GM10266 (cell line): ENCODE measurements at regions not wholly inside any gene's neighbourhood (a gene's known extent, or its start where the extent isn't known, plus 50 kb on each side); places are given as distances from the start of the nearest gene placed in this dataset.

Experiments used
- DNase-seq: peaks from one replicate; pipeline ENCODE4 v3.0.0; 2012; ENCODE audit errors: extremely low spot score
- TF ChIP-seq, protein P1 (sequence below): IDR thresholded peaks from 2 replicates; pipeline ENCODE4 v1.5.1; 2012; ENCODE audit warnings: mild to moderate bottlenecking, low read depth; ENCODE audit not compliant: control insufficient read depth, insufficient read depth; ENCODE audit errors: missing control alignments

DNA sequence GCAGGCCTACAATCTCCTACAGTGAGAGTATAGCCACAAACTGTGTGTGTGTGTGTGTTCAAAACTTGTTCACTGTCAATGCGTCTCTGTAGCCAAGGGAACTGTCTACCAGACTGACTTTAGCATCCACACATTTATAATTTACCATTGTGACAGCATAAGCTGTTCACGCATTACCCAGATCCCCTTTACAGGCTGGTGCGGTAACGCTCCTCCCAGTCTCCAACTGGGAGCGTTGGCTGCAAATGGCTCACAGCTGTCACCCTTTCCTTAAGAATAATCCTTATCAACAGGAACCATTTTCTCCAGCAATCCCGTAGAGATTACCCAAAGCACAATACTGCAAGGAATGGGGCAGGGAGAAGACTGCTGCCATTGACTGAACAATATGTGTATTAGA, 199.5 kb downstream of the GPAM start:
- TF ChIP-seq, protein P1, sequence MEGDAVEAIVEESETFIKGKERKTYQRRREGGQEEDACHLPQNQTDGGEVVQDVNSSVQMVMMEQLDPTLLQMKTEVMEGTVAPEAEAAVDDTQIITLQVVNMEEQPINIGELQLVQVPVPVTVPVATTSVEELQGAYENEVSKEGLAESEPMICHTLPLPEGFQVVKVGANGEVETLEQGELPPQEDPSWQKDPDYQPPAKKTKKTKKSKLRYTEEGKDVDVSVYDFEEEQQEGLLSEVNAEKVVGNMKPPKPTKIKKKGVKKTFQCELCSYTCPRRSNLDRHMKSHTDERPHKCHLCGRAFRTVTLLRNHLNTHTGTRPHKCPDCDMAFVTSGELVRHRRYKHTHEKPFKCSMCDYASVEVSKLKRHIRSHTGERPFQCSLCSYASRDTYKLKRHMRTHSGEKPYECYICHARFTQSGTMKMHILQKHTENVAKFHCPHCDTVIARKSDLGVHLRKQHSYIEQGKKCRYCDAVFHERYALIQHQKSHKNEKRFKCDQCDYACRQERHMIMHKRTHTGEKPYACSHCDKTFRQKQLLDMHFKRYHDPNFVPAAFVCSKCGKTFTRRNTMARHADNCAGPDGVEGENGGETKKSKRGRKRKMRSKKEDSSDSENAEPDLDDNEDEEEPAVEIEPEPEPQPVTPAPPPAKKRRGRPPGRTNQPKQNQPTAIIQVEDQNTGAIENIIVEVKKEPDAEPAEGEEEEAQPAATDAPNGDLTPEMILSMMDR = no peak
- no peak for DNase-seq

DNA sequence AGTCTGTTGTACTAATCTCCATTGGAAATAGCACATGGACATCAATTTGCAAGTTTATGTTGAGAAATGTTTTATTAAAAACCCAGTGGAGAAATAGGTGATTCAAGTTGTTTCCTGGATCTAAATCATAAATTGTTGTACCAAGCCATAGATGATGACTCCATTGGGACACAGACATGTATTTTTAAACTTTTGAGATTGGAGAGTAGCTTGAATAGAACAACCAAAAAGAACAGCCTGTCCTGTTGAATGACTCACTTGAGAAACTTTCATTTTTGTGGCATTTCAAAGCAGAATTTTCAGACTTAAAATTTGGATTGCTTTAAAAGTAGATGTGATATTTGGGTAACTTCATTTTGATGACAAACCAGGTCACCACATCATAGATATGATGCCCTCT, 197.5 kb downstream of the GPAM start:
- DNase-seq = no peak
- TF ChIP-seq, protein P1 = no peak

DNA sequence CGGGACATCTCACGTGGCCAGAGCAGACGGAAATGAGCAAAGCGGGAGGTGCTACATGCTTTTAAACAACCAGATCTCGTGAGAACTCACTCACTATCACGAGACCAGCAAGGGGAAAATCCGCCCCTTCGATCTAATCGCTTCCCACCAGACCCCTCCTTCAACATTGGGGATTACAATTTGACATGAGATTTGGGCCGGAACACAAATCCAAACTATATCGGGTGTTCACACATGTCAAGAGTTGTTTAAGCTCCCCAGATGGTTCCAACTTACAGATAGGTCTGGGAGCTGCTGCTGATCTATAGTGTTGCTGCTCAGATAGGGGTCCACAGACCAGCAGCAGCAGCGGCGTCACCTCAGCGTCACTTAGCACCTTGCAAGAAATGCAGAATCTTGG, 194.9 kb downstream of the GPAM start:
- TF ChIP-seq, protein P1 = no peak
- no peak for DNase-seq

DNA sequence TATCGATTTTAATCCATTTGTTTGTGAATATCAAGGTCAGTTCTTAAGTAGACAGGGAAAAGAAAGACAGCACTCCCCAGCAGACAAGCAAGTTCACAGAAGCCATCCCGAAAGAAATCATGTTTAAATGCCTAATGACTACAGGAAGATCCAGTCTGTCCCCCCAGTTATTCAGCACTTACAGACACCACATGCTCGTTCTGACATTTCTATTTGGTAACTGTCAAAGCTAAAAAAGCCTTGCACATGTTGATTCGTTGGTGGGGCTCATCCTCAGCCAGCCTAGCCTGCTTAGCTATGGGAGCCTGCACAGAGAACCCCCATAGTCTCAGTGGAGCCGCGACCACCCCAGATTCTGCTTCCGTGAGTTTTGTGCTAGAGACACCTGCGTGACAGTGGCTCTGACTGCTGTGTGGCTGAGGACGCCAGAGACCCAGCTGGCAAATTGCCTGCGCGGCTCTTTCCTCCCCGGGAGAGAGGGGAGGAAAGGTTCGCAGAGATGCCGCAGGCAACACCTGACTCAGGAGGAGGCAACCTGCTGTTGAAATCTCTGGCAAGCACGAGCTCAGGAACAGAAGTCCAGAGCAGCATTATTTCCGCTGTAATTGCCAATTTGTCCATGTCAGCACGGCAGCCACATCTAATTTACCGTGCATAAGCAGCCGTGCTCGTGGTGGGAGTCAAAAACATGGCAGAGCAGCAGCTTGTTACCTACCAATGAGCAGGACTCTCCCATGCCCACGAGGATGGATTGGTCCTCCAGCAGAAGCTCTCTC, 194.2 kb downstream of the GPAM start:
- TF ChIP-seq, protein P1 = no peak
- no peak for DNase-seq

DNA sequence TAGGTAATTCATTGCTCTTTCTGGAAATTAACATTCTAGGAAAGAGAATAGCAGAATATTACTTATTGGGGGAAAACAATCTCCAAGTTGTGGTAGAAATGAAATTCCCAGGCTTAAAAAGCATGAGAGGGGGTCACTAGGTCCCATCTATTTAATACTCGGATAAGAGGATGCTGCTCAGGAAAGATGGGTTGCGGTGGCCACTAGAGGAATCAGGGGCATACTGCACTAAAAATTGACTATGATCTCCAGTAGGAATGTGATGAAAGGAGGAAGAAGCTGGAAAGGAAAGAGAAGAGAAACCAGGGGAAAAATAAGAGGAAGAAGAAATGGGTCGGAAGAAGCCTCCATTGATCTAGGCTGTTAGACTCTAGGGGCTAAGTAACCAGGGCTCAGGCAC, 192.8 kb downstream of the GPAM start:
- DNase-seq = no peak
- TF ChIP-seq, protein P1 = no peak

DNA sequence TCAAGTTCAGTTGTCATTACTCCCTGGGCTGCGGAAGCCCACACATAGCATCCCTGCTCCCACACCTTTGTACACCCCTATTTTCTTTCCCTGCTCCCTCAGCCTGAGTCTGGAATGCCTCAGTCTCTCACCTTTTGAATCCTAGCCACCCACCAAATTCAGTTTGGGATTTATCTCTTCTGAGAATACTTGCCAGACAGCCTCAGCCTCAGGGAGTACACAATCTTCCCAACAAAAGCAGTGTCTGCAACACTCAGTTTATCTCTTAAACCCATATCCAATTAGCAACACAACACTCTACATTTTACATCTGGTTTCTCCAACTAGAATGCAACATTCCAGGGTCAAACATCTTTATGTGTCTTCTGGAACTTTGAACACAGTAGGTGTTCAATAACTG, 190.2 kb downstream of the GPAM start:
- TF ChIP-seq, protein P1 = no peak
- no peak for DNase-seq

DNA sequence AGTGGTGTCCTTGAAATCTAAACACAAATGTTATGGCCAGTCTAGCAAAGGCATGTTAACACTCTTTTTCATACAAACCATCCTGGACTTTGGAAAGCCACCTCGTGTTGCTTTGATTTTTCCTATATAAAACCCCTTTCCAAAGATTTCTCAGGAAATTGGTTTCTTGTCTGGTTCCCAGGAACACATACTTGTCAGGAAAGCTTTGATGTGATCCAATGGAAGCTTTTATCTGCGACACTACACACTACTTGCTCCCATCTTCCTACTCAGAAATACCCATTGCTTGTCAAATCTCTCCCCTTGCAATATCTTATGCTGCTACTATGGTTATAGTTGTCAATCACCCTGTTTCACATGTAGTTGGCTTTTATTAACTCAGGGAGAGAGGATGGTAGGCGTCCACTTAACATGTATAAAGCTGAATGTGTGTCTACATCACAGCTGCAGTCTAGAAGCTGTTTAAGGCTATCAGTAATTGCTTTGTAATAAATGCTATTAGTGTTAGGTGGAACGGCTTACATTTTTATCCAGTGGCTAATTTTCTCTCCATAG, 189.6 kb downstream of the GPAM start:
- DNase-seq = no peak
- TF ChIP-seq, protein P1 = no peak
